Activated CD8-positive, alpha-beta T cell treated with anti-CD3 and anti-CD28 coated beads, Interleukin-2, amount 10 ng/mL, durations not matched to agents 7 days and 5 days (primary cell): ENCODE measurements at regions not wholly inside any gene's neighbourhood (a gene's known extent, or its start where the extent isn't known, plus 50 kb on each side); places are given as distances from the start of the nearest gene placed in this dataset.

Experiments used
- ATAC-seq: fragments of 150-1000 bp; cut with Tn5 transposase; one replicate; pipeline ENCODE4 v1.10.0; 2021; ENCODE audit warnings: moderate library complexity
- CTCF ChIA-PET: fragments of 350-600 bp; sonication (Branson Sonifier 250); formaldehyde crosslinking; loops from one replicate; lab custom pipeline; 2021; ENCODE audit warnings: antibody characterized with exemption; lab: Charles Lee
- POLR2A ChIA-PET: fragments of 350-600 bp; sonication (Branson Sonifier 250); formaldehyde crosslinking; loops from one replicate; lab custom pipeline; 2021; ENCODE audit warnings: antibody characterized with exemption; lab: Charles Lee
- DNase-seq: peaks from one replicate; pipeline ENCODE4 v3.0.0-alpha.2; 2020
- H3K27ac Mint-ChIP-seq: one replicate; pipeline ENCODE4 v1.8.0; 2021; ENCODE audit warnings: mild to moderate bottlenecking, mixed read lengths
- H3K27me3 Mint-ChIP-seq: one replicate; pipeline ENCODE4 v1.8.0; 2021; ENCODE audit warnings: low read depth, mixed read lengths
- H3K36me3 Mint-ChIP-seq: one replicate; pipeline ENCODE4 v1.8.0; 2021; ENCODE audit warnings: low read depth, mixed read lengths
- H3K4me1 Mint-ChIP-seq: one replicate; pipeline ENCODE4 v1.8.0; 2021; ENCODE audit warnings: low read depth, mixed read lengths
- H3K4me3 Mint-ChIP-seq: one replicate; pipeline ENCODE4 v1.8.0; 2021; ENCODE audit warnings: mild to moderate bottlenecking, mixed read lengths
- H3K9me3 Mint-ChIP-seq: one replicate; pipeline ENCODE4 v1.8.0; 2022; ENCODE audit warnings: mixed read lengths; ENCODE audit not compliant: insufficient read depth

GRCh38 chr13:88945793-88946192 is 1274.6 kb downstream of the SLITRK5 start:
- Mint-ChIP-seq H3K27ac (no peak overlapping the region), H3K36me3 (no peaks in the 10 kb centered on the region), H3K4me1 (no peaks in the 10 kb centered on the region), H3K27me3 (no peaks in the 10 kb centered on the region), H3K4me3 (no peak overlapping the region), H3K9me3 (no peaks in the 10 kb centered on the region)
- ChIA-PET CTCF (no interaction called here), POLR2A (no interaction called here)
- ATAC-seq (no peak), DNase-seq (no peak)

DNA sequence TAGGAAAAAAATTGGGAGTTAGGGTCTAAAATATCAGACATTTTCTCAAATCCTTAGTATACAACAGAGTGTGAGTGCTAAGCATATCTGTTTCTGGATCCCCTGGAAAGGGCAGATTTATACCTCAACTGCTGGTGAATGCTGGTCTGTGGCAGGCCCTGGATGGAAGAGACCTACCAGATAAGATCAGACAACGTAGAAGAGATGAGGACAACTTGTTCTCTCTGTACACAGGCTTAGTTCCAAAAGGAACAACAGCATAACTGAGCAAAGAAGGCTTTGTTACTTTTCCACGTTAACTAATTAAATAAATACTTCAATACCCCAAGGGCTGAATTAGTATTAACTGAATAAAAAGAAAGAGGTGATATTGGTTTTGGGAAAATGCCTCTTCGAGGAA is 1277.3 kb downstream of the SLITRK5 start:
- ATAC-seq (no peak), DNase-seq (no peak)
- H3K36me3 Mint-ChIP-seq = no peaks in the 10 kb centered on the region
- H3K27ac Mint-ChIP-seq = no peak overlapping the region
- CTCF ChIA-PET = no interaction called here
- H3K4me1 Mint-ChIP-seq = no peaks in the 10 kb centered on the region
- H3K9me3 Mint-ChIP-seq = no peaks in the 10 kb centered on the region
- POLR2A ChIA-PET = no interaction called here
- H3K27me3 Mint-ChIP-seq = no peaks in the 10 kb centered on the region
- no peak overlapping the region for H3K4me3 Mint-ChIP-seq

GRCh38 chr13:88958821-88959220 is 1287.7 kb downstream of the SLITRK5 start:
- Mint-ChIP-seq H3K27ac (no peak overlapping the region), H3K9me3 (peaks cover 14% of the 10 kb centered on the region), H3K27me3 (no peaks in the 10 kb centered on the region), H3K4me3 (no peak overlapping the region), H3K36me3 (no peaks in the 10 kb centered on the region), H3K4me1 (no peaks in the 10 kb centered on the region)
- DNase-seq = no peak
- ChIA-PET CTCF (no interaction called here), POLR2A (no interaction called here)
- no peak for ATAC-seq

DNA sequence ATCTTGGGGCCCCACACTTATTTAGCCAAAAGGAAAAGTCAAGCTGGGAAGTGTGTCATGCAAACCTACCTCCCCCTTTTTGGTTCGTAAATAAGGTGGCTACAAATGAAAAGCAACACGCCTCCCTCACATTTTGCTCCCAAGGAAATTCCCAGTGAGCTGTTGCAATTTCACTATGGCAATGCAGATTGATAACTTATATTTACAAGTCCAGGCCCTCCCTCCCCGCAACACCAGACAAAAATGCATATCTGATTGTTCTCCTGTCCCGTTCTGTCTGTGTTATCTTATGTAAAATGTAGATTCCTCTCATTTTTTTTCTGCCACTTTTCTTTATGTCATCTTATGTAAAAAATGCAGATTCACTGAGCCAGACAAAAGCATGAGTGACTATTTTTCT is 1305.3 kb downstream of the SLITRK5 start:
- no peaks in the 10 kb centered on the region for H3K36me3 Mint-ChIP-seq
- ChIA-PET CTCF (no interaction called here), POLR2A (no interaction called here)
- H3K27ac Mint-ChIP-seq = no peak overlapping the region
- no peaks in the 10 kb centered on the region for H3K4me1 Mint-ChIP-seq
- H3K27me3 Mint-ChIP-seq = no peaks in the 10 kb centered on the region
- ATAC-seq (no peak), DNase-seq (no peak)
- H3K4me3 Mint-ChIP-seq = no peak overlapping the region
- H3K9me3 Mint-ChIP-seq = peaks cover 6% of the 10 kb centered on the region

GRCh38 chr13:88978607-88979006 is 1307.4 kb downstream of the SLITRK5 start:
- H3K9me3 Mint-ChIP-seq = peaks cover 6% of the 10 kb centered on the region
- no peaks in the 10 kb centered on the region for H3K4me1 Mint-ChIP-seq
- POLR2A ChIA-PET = no interaction called here
- no peaks in the 10 kb centered on the region for H3K36me3 Mint-ChIP-seq
- H3K4me3 Mint-ChIP-seq = no peak overlapping the region
- H3K27me3 Mint-ChIP-seq = no peaks in the 10 kb centered on the region
- ATAC-seq = no peak
- CTCF ChIA-PET = no interaction called here
- H3K27ac Mint-ChIP-seq = no peak overlapping the region
- no peak for DNase-seq

DNA sequence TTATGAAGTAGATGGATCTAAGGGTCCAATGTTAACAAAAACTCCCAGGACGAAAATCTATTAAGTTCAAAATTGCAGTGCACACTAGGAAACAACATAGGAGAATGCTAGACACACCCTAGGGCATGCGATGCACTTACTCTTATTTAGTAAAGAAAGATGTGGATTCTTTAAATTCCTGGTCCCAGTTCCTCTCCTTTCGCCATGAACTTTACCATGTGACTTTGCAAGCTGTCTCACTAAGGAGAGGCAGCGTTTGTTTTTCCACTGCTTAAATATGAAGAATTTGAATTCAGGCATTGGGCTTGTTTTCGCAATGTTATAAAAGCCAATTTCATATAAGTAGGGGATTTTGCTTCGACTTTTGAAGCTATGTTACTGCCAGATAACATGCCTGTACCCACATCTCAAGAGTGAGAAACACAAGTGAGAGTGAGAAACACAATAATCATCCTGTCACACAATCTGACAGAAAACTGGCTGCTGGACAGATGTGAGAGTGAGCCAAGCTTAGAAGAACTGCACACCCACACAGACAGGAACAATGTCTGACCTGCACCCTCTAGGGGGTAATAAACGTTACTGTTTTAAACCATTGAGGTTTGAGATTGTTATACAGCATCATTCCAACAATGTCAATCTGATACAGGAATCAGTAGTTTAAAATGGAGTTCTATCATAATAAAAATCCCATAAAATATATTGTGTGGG is 1308.4 kb downstream of the SLITRK5 start:
- POLR2A ChIA-PET = no interaction called here
- H3K36me3 Mint-ChIP-seq = no peaks in the 10 kb centered on the region
- H3K27me3 Mint-ChIP-seq = no peaks in the 10 kb centered on the region

DNA sequence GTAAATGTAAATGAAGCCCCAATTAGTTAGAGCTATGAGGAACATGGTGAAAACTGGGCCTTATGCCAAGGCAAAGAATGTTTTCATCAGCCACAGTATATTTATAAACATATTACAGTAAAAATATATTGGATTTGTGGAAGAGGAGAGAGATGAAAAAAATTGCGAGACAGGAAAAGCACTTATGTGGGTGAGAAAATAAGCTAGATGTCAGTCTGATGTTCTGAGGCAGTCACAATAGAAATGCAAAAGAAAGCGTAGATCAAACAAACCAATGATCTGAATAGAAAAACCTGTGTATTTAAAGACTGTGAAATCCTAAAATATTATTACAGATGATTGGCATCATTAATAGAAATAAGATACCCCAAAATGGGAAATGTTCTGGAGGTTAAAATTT is 1332.5 kb downstream of the SLITRK5 start:
- ATAC-seq = no peak
- ChIA-PET CTCF (no interaction called here), POLR2A (no interaction called here)
- no peak overlapping the region for H3K4me3 Mint-ChIP-seq
- no peaks in the 10 kb centered on the region for H3K9me3 Mint-ChIP-seq
- H3K27ac Mint-ChIP-seq = no peak overlapping the region
- no peaks in the 10 kb centered on the region for H3K36me3 Mint-ChIP-seq
- H3K27me3 Mint-ChIP-seq = no peaks in the 10 kb centered on the region
- no peak for DNase-seq
- no peaks in the 10 kb centered on the region for H3K4me1 Mint-ChIP-seq

More for the DNA sequence above, 1308.4 kb downstream of the SLITRK5 start:
- no peaks in the 10 kb centered on the region for H3K4me1 Mint-ChIP-seq
- H3K9me3 Mint-ChIP-seq = peaks cover 1% of the 10 kb centered on the region
- H3K27ac Mint-ChIP-seq = no peak overlapping the region
- CTCF ChIA-PET = no interaction called here
- DNase-seq (no peak), ATAC-seq (no peak)
- H3K4me3 Mint-ChIP-seq = no peak overlapping the region

DNA sequence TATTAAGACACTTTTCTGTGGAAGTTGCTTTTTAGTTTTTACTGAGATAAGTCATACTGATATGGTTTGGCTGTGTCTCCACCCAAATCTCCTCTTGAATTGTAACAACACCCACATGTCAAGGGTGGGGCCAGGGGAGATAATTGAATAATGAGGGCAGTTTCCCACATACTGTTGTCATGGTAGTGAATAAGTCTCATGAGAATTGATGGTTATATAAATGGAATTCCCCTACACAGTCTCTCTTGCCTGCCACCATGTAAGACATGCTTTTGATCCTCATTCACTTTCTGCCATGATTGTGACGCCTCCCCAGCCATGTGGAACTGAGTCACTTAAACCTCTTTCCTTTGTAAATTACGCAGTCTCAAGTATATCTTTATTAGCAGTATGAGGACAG is 1340.4 kb downstream of the SLITRK5 start:
- Mint-ChIP-seq H3K36me3 (no peaks in the 10 kb centered on the region), H3K9me3 (no peaks in the 10 kb centered on the region), H3K27me3 (no peaks in the 10 kb centered on the region), H3K4me3 (no peak overlapping the region), H3K4me1 (no peaks in the 10 kb centered on the region), H3K27ac (no peak overlapping the region)
- ATAC-seq = no peak
- DNase-seq = no peak
- ChIA-PET CTCF (no interaction called here), POLR2A (no interaction called here)

DNA sequence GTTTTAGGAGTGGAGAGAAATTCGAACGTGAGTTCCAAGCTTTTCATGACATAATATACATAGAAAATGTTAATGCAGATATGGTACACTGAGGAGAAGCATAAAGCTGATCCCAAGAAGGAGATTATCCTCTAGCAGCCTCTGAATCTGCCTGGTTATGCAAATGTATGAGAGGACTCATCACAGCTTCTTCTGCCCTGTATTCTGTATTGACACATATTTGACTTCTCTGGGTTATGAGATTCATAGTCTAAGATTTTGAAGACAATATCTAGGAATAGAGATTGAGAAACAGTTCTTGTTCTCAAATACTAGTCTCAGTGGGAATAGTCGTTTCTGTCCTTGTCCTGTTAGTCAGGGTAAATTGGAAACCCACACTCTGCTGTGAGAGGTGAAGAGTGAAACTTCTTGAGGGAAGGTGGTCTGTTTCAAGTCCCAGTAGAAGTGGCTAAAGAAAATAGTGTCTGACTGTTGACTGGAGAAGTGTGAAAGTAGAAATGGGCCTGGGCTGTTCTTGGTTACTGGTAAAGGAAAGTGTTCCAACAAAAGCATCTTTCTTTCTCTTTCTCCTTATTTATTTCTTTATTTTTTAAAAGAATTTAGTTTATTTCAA is 1356.6 kb downstream of the SLITRK5 start:
- Mint-ChIP-seq H3K9me3 (peaks cover 10% of the 10 kb centered on the region), H3K4me1 (no peaks in the 10 kb centered on the region), H3K27ac (no peak overlapping the region), H3K4me3 (no peak overlapping the region), H3K27me3 (no peaks in the 10 kb centered on the region), H3K36me3 (no peaks in the 10 kb centered on the region)
- ChIA-PET POLR2A (no interaction called here), CTCF (no interaction called here)
- DNase-seq = no peak
- ATAC-seq = no peak

- ChIA-PET POLR2A (no interaction called here), CTCF (no interaction called here)
- DNase-seq (no peak), ATAC-seq (no peak)
- Mint-ChIP-seq H3K36me3 (no peaks in the 10 kb centered on the region), H3K27me3 (no peaks in the 10 kb centered on the region), H3K9me3 (peaks cover 10% of the 10 kb centered on the region), H3K27ac (no peak overlapping the region), H3K4me3 (no peak overlapping the region), H3K4me1 (no peaks in the 10 kb centered on the region)
These were observed 1357.9 kb downstream of the SLITRK5 start for GRCh38 chr13:89029062-89029461.

DNA sequence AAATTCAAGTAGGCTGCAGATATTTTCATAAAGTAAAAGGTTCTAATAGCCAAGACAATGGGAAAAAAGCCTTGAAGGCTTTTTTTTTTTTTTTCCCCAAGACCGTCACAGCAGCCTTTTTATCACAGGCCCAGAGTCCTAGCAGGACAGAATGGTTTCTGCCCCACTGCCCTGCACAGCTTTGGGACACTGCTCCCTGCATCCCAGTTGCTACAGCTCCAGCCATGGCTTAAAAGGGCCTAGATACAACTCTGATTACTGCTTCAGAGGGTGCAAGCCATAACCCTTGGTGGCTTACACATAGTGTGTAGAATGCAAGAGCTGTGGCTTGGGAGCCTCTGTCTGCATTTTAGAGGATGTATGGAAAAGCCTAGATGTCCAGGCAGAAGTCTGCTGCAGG is 1362.8 kb downstream of the SLITRK5 start:
- H3K4me3 Mint-ChIP-seq = no peak overlapping the region
- peaks cover 18% of the 10 kb centered on the region for H3K9me3 Mint-ChIP-seq
- H3K4me1 Mint-ChIP-seq = no peaks in the 10 kb centered on the region
- ChIA-PET POLR2A (no interaction called here), CTCF (no interaction called here)
- ATAC-seq (no peak), DNase-seq (no peak)
- no peaks in the 10 kb centered on the region for H3K36me3 Mint-ChIP-seq
- no peak overlapping the region for H3K27ac Mint-ChIP-seq
- no peaks in the 10 kb centered on the region for H3K27me3 Mint-ChIP-seq

- no peak for DNase-seq
- no peaks in the 10 kb centered on the region for H3K27me3 Mint-ChIP-seq
- no peaks in the 10 kb centered on the region for H3K36me3 Mint-ChIP-seq
- H3K27ac Mint-ChIP-seq = no peak overlapping the region
- ChIA-PET CTCF (no interaction called here), POLR2A (no interaction called here)
- H3K4me1 Mint-ChIP-seq = no peaks in the 10 kb centered on the region
- no peak overlapping the region for H3K4me3 Mint-ChIP-seq
- ATAC-seq = no peak
- H3K9me3 Mint-ChIP-seq = no peaks in the 10 kb centered on the region
These were observed 1381.5 kb downstream of the SLITRK5 start for GRCh38 chr13:89052699-89053098.

GRCh38 chr13:89053418-89053817 is 1382.2 kb downstream of the SLITRK5 start:
- Mint-ChIP-seq H3K36me3 (no peaks in the 10 kb centered on the region), H3K4me3 (no peak overlapping the region)
- ATAC-seq = no peak

More at GRCh38 chr13:89053418-89053817, 1382.2 kb downstream of the SLITRK5 start:
- Mint-ChIP-seq H3K27ac (no peak overlapping the region), H3K9me3 (no peaks in the 10 kb centered on the region), H3K4me1 (no peaks in the 10 kb centered on the region), H3K27me3 (no peaks in the 10 kb centered on the region)
- POLR2A ChIA-PET = no interaction called here
- CTCF ChIA-PET = no interaction called here
- no peak for DNase-seq
